ENCODE measurements at regions not wholly inside any gene's neighbourhood (a gene's known extent, or its start where the extent isn't known, plus 50 kb on each side); places are given as distances from the start of the nearest gene placed in this dataset.

DNA sequence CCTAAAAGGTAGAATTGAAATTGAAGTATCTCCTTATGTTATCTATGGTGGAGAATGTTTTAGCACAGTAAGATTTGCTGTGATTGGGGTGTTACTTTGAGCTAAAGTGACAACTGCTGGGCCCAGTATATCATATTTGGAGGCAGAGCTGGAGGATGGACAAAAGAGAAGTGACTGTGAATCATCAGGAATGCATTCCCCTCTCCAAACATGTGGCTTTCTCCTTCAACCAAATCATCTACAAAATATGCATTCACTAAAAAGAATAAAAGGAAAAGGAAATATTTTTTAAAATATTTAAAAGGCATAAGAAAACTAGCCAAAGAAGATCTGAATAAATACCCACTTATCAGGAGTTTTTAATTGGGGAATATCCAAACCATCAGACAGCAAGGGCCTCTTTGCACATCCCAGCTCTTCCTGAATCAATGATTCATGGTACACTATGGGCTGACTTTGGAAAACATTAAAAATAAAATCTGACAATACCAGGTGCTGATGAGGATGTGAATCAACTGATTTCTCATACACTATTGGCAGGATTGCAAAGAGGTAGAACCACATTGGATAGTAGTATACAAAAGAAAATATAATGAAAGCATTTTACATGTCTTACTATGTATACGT, 671.7 kb upstream of the NR3C2 start:
- Histone ChIP-seq H3K4me3 (ENCODE audit: low read depth, low read length) (no peak overlapping the region), H3K27ac (ENCODE audit: extremely low read depth, low read depth, low read length) (no peak overlapping the region), H3K36me3 (ENCODE audit: control insufficient read depth in 2 of 2, insufficient read depth in 1 of 2, low read length in 2 of 2) (no peaks in the 10 kb centered on the region), H3K4me1 (ENCODE audit: control insufficient read depth, insufficient read depth, low read length) (no peaks in the 10 kb centered on the region), H3K9me3 (ENCODE audit: control insufficient read depth, insufficient read depth, low read depth, low read length) (no peaks in the 10 kb centered on the region)
- CTCF ChIA-PET, result interaction anchor here (0.6 kb wide), 1 partner anchor 1270 kb away, joined by 3 read pairs; no protein-coding TSS in a partner anchor
- POLR2A ChIA-PET, result no interaction called here
- TF ChIP-seq HOXA7 (CRISPR knock-in tag; IDR thresholded peaks at IDR 0.05; ENCODE audit: borderline replicate concordance) (no peak), ZNF394 (tag by site-specific recombination; IDR thresholded peaks at IDR 0.05; ENCODE audit: borderline replicate concordance) (no peak)

DNA sequence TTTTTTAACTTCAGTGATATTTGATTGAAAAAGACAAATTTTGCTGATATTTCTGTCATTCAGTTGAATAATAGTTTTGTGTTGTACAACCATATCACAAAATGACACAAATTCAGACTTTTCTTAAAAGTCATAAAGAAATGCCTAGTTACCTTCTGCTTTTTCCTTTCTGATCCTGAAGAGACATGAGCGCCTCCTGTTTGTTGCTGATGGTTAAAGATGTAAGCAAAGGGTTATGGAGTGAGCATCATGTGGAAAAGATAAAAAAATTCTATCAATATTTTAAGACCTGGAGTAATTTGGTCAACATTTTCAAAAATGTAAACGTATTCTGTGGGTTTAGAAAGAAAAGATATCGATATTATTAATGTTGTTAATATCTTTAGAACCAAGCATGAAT, 669.9 kb upstream of the NR3C2 start:
- ChIA-PET POLR2A (no interaction called here), CTCF (no interaction called here)
- TF ChIP-seq BCL11B (tag by site-specific recombination; IDR thresholded peaks at IDR 0.05; ENCODE audit: low read depth), result no peak
- no peak for TF ChIP-seq FEZF1 (tag by site-specific recombination; IDR thresholded peaks at IDR 0.05)
- TF ChIP-seq, protein P1, sequence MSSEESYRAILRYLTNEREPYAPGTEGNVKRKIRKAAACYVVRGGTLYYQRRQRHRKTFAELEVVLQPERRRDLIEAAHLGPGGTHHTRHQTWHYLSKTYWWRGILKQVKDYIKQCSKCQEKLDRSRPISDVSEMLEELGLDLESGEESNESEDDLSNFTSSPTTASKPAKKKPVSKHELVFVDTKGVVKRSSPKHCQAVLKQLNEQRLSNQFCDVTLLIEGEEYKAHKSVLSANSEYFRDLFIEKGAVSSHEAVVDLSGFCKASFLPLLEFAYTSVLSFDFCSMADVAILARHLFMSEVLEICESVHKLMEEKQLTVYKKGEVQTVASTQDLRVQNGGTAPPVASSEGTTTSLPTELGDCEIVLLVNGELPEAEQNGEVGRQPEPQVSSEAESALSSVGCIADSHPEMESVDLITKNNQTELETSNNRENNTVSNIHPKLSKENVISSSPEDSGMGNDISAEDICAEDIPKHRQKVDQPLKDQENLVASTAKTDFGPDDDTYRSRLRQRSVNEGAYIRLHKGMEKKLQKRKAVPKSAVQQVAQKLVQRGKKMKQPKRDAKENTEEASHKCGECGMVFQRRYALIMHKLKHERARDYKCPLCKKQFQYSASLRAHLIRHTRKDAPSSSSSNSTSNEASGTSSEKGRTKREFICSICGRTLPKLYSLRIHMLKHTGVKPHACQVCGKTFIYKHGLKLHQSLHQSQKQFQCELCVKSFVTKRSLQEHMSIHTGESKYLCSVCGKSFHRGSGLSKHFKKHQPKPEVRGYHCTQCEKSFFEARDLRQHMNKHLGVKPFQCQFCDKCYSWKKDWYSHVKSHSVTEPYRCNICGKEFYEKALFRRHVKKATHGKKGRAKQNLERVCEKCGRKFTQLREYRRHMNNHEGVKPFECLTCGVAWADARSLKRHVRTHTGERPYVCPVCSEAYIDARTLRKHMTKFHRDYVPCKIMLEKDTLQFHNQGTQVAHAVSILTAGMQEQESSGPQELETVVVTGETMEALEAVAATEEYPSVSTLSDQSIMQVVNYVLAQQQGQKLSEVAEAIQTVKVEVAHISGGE (tag by site-specific recombination; conservative IDR thresholded peaks at IDR 0.05; ENCODE audit: low read depth), result no peak
- no peak for TF ChIP-seq ZIC2 (tag by site-specific recombination; IDR thresholded peaks at IDR 0.05)
- no peak for TF ChIP-seq ZNF404 (tag by site-specific recombination; IDR thresholded peaks at IDR 0.05)
- no peak for TF ChIP-seq ZNF626 (tag by site-specific recombination; IDR thresholded peaks at IDR 0.05)
- no peak for TF ChIP-seq ZNF843 (tag by site-specific recombination; IDR thresholded peaks at IDR 0.05)
- no peak for TF ChIP-seq SP7 (tag by site-specific recombination; IDR thresholded peaks at IDR 0.05)
- no peak for TF ChIP-seq ZEB2 (tag by site-specific recombination; IDR thresholded peaks at IDR 0.05)
- TF ChIP-seq, protein P2, sequence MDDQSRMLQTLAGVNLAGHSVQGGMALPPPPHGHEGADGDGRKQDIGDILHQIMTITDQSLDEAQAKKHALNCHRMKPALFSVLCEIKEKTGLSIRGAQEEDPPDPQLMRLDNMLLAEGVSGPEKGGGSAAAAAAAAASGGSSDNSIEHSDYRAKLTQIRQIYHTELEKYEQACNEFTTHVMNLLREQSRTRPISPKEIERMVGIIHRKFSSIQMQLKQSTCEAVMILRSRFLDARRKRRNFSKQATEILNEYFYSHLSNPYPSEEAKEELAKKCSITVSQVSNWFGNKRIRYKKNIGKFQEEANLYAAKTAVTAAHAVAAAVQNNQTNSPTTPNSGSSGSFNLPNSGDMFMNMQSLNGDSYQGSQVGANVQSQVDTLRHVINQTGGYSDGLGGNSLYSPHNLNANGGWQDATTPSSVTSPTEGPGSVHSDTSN (CRISPR knock-in tag; IDR thresholded peaks at IDR 0.05), result no peak
- no peak for TF ChIP-seq ZNF645 (tag by site-specific recombination; IDR thresholded peaks at IDR 0.05)
- TF ChIP-seq ZNF335 (tag by site-specific recombination; conservative IDR thresholded peaks at IDR 0.05), result no peak
- TF ChIP-seq ZNF211 (tag by site-specific recombination; IDR thresholded peaks at IDR 0.05; ENCODE audit: low read depth), result no peak
- TF ChIP-seq ZNF292 (tag by site-specific recombination; IDR thresholded peaks at IDR 0.05; ENCODE audit: borderline replicate concordance, low read depth), result no peak
- no peak for TF ChIP-seq ZNF501 (tag by site-specific recombination; IDR thresholded peaks at IDR 0.05)
- TF ChIP-seq ZBTB7A (tag by site-specific recombination; IDR thresholded peaks at IDR 0.05; ENCODE audit: low read depth), result no peak
- TF ChIP-seq, protein P3, sequence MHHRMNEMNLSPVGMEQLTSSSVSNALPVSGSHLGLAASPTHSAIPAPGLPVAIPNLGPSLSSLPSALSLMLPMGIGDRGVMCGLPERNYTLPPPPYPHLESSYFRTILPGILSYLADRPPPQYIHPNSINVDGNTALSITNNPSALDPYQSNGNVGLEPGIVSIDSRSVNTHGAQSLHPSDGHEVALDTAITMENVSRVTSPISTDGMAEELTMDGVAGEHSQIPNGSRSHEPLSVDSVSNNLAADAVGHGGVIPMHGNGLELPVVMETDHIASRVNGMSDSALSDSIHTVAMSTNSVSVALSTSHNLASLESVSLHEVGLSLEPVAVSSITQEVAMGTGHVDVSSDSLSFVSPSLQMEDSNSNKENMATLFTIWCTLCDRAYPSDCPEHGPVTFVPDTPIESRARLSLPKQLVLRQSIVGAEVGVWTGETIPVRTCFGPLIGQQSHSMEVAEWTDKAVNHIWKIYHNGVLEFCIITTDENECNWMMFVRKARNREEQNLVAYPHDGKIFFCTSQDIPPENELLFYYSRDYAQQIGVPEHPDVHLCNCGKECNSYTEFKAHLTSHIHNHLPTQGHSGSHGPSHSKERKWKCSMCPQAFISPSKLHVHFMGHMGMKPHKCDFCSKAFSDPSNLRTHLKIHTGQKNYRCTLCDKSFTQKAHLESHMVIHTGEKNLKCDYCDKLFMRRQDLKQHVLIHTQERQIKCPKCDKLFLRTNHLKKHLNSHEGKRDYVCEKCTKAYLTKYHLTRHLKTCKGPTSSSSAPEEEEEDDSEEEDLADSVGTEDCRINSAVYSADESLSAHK (tag by site-specific recombination; IDR thresholded peaks at IDR 0.05), result no peak
- TF ChIP-seq ZNF157 (tag by site-specific recombination; IDR thresholded peaks at IDR 0.05), result no peak
- TF ChIP-seq ZNF37A (tag by site-specific recombination; IDR thresholded peaks at IDR 0.05), result no peak
- no peaks in the 10 kb centered on the region for H3K4me1 ChIP-seq (ENCODE audit: control insufficient read depth, insufficient read depth, low read length)
- no peaks in the 10 kb centered on the region for H3K9me3 ChIP-seq (ENCODE audit: control insufficient read depth, insufficient read depth, low read depth, low read length)
- H3K27ac ChIP-seq (ENCODE audit: extremely low read depth, low read depth, low read length), result no peak overlapping the region
- no peaks in the 10 kb centered on the region for H3K36me3 ChIP-seq (ENCODE audit: control insufficient read depth in 2 of 2, insufficient read depth in 1 of 2, low read length in 2 of 2)
- H3K4me3 ChIP-seq (ENCODE audit: low read depth, low read length), result no peak overlapping the region
